ENCODE measurements at regions not wholly inside any gene's neighbourhood (a gene's known extent, or its start where the extent isn't known, plus 50 kb on each side); places are given as distances from the start of the nearest gene placed in this dataset.

GRCh38 chr10:131744346-131744745 is 156.5 kb upstream of the PPP2R2D start:
- DNase-seq (ENCODE audit: low read depth), result no peak
- no peak for TF ChIP-seq CTCF (conservative IDR thresholded peaks at IDR 0.05; ENCODE audit: low read depth, low read length)

GRCh38 chr10:131745591-131745990 is 155.2 kb upstream of the PPP2R2D start:
- no peak overlapping the region for H3K4me3 ChIP-seq (ENCODE audit: low read depth, low read length)
- DNase-seq (ENCODE audit: low read depth), result no peak
- TF ChIP-seq CTCF (conservative IDR thresholded peaks at IDR 0.05; ENCODE audit: low read depth, low read length), result no peak

More at GRCh38 chr10:131744346-131744745, 156.5 kb upstream of the PPP2R2D start:
- H3K4me3 ChIP-seq (ENCODE audit: low read depth, low read length), result no peak overlapping the region

GRCh38 chr10:131746241-131746711 is 154.5 kb upstream of the PPP2R2D start:
- TF ChIP-seq CTCF (conservative IDR thresholded peaks at IDR 0.05; ENCODE audit: low read depth, low read length), result no peak
- H3K4me3 ChIP-seq (ENCODE audit: low read depth, low read length), result no peak overlapping the region
- DNase-seq (ENCODE audit: low read depth), result no peak

GRCh38 chr10:131746785-131747184 is 154.0 kb upstream of the PPP2R2D start:
- no peak overlapping the region for H3K4me3 ChIP-seq (ENCODE audit: low read depth, low read length)
- no peak for DNase-seq (ENCODE audit: low read depth)
- no peak for TF ChIP-seq CTCF (conservative IDR thresholded peaks at IDR 0.05; ENCODE audit: low read depth, low read length)

GRCh38 chr10:131747251-131747650 is 153.6 kb upstream of the PPP2R2D start:
- TF ChIP-seq CTCF (conservative IDR thresholded peaks at IDR 0.05; ENCODE audit: low read depth, low read length), result no peak
- H3K4me3 ChIP-seq (ENCODE audit: low read depth, low read length), result no peak overlapping the region
- DNase-seq (ENCODE audit: low read depth), result no peak

- no peak overlapping the region for H3K4me3 ChIP-seq (ENCODE audit: low read depth, low read length)
- no peak for DNase-seq (ENCODE audit: low read depth)
- no peak for TF ChIP-seq CTCF (conservative IDR thresholded peaks at IDR 0.05; ENCODE audit: low read depth, low read length)
Observed at GRCh38 chr10:131747791-131748190, 153.0 kb upstream of the PPP2R2D start.

- DNase-seq (ENCODE audit: low read depth), result no peak
- no peak overlapping the region for H3K4me3 ChIP-seq (ENCODE audit: low read depth, low read length)
- no peak for TF ChIP-seq CTCF (conservative IDR thresholded peaks at IDR 0.05; ENCODE audit: low read depth, low read length)
Observed at GRCh38 chr10:131748191-131748590, 152.6 kb upstream of the PPP2R2D start.

Data from epithelial cell of proximal tubule (primary cell).